DOHH2 (cell line): ENCODE measurements at regions not wholly inside any gene's neighbourhood (a gene's known extent, or its start where the extent isn't known, plus 50 kb on each side); places are given as distances from the start of the nearest gene placed in this dataset.

ENCODE experiments used
- EZH2phosphoT487 ChIP-seq: fragments of 200-600 bp; sonication (generic); IDR thresholded peaks from 2 replicates; pipeline ENCODE4 v1.6.1; 2017; ENCODE audit warnings: borderline replicate concordance, mild to moderate bottlenecking, antibody characterized with exemption, low read length, moderate library complexity, mixed read lengths
- TF ChIP-seq, protein P1 (sequence below): fragments of 200-600 bp; sonication (generic); IDR thresholded peaks from one replicate; pipeline ENCODE4 v1.5.1; 2014; ENCODE audit warnings: antibody characterized with exemption, mild to moderate bottlenecking, low read depth, low read length; ENCODE audit not compliant: poor library complexity, severe bottlenecking

DNA sequence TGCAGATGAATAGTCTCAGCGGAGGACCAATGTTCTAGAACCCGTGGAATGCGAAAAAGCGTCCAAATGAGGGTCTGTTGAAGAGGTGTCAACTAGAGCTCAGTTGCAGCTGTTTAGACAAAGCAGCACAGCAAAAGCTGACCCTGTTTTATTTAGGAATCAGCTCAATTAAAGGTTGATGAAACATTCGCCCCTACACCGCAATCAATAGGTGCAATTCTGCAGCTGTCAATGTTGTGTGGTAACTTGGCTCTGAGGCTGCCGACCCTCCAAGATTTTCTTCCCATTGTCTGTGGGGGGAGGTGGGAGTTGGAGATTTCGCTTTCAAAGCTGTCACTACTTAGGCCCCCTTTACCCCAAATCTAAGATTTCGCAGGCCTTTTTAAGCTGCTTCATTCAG lies 330.0 kb downstream of the ETAA1 start:
- TF ChIP-seq, protein P1, sequence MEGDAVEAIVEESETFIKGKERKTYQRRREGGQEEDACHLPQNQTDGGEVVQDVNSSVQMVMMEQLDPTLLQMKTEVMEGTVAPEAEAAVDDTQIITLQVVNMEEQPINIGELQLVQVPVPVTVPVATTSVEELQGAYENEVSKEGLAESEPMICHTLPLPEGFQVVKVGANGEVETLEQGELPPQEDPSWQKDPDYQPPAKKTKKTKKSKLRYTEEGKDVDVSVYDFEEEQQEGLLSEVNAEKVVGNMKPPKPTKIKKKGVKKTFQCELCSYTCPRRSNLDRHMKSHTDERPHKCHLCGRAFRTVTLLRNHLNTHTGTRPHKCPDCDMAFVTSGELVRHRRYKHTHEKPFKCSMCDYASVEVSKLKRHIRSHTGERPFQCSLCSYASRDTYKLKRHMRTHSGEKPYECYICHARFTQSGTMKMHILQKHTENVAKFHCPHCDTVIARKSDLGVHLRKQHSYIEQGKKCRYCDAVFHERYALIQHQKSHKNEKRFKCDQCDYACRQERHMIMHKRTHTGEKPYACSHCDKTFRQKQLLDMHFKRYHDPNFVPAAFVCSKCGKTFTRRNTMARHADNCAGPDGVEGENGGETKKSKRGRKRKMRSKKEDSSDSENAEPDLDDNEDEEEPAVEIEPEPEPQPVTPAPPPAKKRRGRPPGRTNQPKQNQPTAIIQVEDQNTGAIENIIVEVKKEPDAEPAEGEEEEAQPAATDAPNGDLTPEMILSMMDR, result no peak
- no peak for TF ChIP-seq EZH2phosphoT487
